ENCODE measurements at regions not wholly inside any gene's neighbourhood (a gene's known extent, or its start where the extent isn't known, plus 50 kb on each side); places are given as distances from the start of the nearest gene placed in this dataset.

DNA sequence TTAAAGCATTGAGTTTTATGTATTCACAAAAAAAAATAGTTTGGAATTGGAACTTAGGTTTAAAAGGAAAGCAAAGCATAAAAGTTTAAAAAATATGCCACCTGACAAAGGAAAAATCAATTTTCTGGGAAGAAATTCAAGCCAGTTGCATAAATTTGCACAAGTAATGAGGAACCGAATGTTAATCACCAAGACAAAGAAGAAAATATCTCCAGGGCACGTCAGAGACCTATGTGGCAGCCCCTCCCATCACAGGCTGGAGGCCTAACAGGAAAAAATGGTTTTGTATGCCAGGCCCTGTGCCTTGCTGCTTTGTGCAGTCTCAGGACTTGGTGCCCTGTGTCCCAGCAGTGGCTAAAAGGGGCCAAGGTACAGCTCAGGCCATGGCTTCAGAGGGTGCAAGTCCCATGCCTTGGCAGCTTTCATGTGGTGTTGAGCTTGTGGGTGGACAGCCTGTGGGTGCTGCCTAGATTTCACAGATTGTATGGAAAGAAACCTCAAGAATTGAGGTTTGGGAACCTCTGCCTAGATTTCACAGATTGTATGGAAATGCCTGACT lies 767.2 kb upstream of the SLC10A2 start:
- no peak for TF ChIP-seq CTCF (IDR thresholded peaks at IDR 0.05)
- ATAC-seq (no peak), DNase-seq (no peak)
- H3K36me3 ChIP-seq (ENCODE audit: low read depth), result no peaks in the 10 kb centered on the region
- intact Hi-C loops (cut with DNase I, micrococcal nuclease), result no loop called here
- no peaks in the 10 kb centered on the region for H3K9me3 ChIP-seq
- H3K4me3 ChIP-seq, result no peak overlapping the region
- H3K4me1 ChIP-seq (ENCODE audit: low read depth), result no peaks in the 10 kb centered on the region

DNA sequence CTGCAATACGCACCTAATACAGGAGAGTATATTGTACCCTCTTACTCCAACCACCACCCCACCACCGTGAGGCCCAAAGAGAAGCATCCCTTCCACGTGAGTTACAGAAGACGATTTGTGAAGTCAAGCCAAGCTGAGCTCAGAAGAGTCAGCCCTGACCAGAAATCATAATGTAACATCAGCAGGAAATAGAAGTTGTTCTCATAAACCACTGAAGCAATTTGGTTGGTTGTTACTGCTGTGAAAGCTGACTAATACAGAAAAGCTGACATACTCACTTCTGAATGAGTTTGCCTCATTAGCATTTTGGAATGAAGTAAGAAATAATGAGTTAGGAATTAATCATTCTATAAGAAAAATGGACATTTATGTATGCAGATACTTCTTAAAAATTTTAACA lies 749.4 kb upstream of the SLC10A2 start:
- Histone ChIP-seq H3K9me3 (no peaks in the 10 kb centered on the region), H3K4me3 (no peak overlapping the region), H3K36me3 (ENCODE audit: low read depth) (no peaks in the 10 kb centered on the region), H3K4me1 (ENCODE audit: low read depth) (no peaks in the 10 kb centered on the region)
- DNase-seq, result no peak
- ATAC-seq, result no peak
- TF ChIP-seq CTCF (IDR thresholded peaks at IDR 0.05), result no peak
- intact Hi-C loops (cut with DNase I, micrococcal nuclease), result no loop called here

GRCh38 chr13:103812971-103813370 lies 746.8 kb upstream of the SLC10A2 start:
- ATAC-seq (no peak), DNase-seq (no peak)

DNA sequence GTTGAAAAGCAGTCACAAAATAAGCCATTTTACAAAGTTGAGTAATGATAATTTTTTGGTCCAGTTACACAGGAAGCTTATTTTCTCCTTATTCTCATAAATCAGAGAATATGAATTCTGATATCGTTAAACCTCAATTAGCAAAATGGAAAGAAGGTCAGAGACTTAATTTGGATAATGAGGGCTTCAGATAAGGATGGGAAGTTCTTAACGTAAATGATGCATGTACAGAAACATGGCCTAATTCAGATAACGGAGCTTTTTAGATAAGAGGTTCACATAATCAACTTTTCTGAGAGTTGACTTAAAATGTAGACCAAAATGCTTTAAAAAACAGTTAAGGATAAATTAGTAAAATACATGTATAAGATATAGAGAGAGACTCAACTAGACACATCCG lies 746.3 kb upstream of the SLC10A2 start:
- Histone ChIP-seq H3K4me3 (no peak overlapping the region), H3K36me3 (ENCODE audit: low read depth) (no peaks in the 10 kb centered on the region), H3K4me1 (ENCODE audit: low read depth) (no peaks in the 10 kb centered on the region), H3K9me3 (no peaks in the 10 kb centered on the region)
- intact Hi-C loops (cut with DNase I, micrococcal nuclease), result no loop called here
- ATAC-seq (no peak), DNase-seq (no peak)
- no peak for TF ChIP-seq CTCF (IDR thresholded peaks at IDR 0.05)

More at GRCh38 chr13:103812971-103813370, 746.8 kb upstream of the SLC10A2 start:
- Histone ChIP-seq H3K4me3 (no peak overlapping the region), H3K36me3 (ENCODE audit: low read depth) (no peaks in the 10 kb centered on the region), H3K9me3 (no peaks in the 10 kb centered on the region), H3K4me1 (ENCODE audit: low read depth) (no peaks in the 10 kb centered on the region)
- intact Hi-C loops (cut with DNase I, micrococcal nuclease), result no loop called here
- TF ChIP-seq CTCF (IDR thresholded peaks at IDR 0.05), result no peak

DNA sequence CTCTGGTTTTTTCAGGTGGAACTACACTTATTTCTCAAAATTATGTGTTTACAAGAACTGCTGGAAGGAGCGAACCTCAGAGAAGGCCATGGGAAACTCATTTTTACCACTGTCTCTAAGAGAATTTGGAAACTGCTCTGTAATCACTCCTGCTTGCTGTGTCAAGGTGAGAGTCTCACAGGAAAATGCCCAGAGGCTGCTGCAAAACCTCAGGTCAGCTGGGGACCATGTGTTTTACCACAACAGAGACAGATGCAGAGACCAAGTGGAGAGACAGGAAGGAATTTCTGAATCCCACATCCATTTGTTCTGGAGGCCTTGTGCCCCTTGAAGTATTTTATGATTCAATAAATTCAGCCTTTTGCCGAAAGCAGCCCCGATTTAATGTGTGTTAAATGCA lies 743.8 kb upstream of the SLC10A2 start:
- DNase-seq (no peak), ATAC-seq (no peak)
- Histone ChIP-seq H3K4me1 (ENCODE audit: low read depth) (no peaks in the 10 kb centered on the region), H3K4me3 (no peak overlapping the region), H3K36me3 (ENCODE audit: low read depth) (no peaks in the 10 kb centered on the region), H3K9me3 (no peaks in the 10 kb centered on the region)
- intact Hi-C loops (cut with DNase I, micrococcal nuclease), result no loop called here
- no peak for TF ChIP-seq CTCF (IDR thresholded peaks at IDR 0.05)

- ATAC-seq (no peak), DNase-seq (no peak)
- no peaks in the 10 kb centered on the region for H3K4me1 ChIP-seq (ENCODE audit: low read depth)
- no peaks in the 10 kb centered on the region for H3K36me3 ChIP-seq (ENCODE audit: low read depth)
- H3K9me3 ChIP-seq, result no peaks in the 10 kb centered on the region
- intact Hi-C loops (cut with DNase I, micrococcal nuclease), result no loop called here
- no peak overlapping the region for H3K4me3 ChIP-seq
- no peak for TF ChIP-seq CTCF (IDR thresholded peaks at IDR 0.05)
Observed at GRCh38 chr13:103805771-103806170, 739.6 kb upstream of the SLC10A2 start.
